Muscle of arm (tissue), 1 donor: ENCODE measurements at regions not wholly inside any gene's neighbourhood (a gene's known extent, or its start where the extent isn't known, plus 50 kb on each side); places are given as distances from the start of the nearest gene placed in this dataset.

Experiments used
- DNase-seq: peaks from one replicate; pipeline ENCODE4 v3.0.0-alpha.2; 2013

DNA sequence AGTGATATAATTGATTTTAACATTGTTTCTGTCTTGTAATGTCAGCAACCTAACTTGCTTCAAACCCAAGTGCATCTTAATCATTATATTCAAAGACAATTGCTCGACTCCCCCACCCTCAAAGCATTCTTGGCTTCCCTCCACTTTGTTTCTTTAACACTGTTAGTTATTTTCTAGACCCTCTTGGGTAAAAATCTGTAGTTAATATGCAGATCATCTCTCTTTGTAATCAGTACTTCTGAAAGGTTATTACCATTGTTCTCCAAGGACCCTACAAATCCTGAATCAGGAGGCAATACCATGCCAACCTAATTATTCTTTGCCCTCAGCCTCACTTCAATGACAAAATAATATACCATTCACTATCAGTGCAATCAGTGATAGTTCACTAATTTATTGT is 1075.7 kb downstream of the AMY1C start:
- no peak for DNase-seq

DNA sequence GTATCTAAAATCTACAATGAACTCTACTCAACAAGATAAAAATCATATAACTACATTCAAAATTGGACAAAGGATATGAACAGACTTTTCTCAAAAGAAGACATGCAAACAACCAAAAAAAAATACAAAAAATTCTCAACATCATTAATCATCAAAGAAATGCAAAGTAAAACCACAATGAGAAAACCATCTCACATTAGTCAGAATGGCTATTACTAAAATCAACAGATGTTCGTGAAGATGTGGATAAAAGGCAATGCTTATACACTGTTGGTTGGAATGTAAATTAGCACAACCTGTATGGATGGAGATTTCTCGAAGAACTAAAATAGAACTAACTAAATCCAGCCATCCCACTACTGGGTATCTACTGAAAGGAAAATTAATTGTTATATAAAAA is 1080.8 kb downstream of the AMY1C start:
- no peak for DNase-seq

DNA sequence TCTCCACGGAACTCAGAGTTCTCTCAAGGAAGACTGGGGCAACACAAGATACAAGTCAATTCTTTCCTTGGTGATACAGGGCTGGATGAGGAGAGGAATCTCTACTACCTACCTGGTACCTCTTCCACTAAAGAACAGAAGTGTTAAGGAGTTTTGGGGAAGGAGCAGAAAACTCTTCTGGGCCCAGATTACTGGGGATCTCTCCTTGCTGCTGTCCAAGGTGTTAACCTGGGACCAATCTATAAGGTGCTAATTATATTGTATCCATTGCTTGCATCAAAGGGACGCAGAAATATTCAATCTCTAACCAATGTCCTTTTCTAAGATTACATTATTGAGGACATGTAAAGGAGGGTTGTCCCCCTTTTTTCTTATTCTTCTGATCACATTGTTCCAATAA is 1102.5 kb downstream of the AMY1C start:
- no peak for DNase-seq

DNA sequence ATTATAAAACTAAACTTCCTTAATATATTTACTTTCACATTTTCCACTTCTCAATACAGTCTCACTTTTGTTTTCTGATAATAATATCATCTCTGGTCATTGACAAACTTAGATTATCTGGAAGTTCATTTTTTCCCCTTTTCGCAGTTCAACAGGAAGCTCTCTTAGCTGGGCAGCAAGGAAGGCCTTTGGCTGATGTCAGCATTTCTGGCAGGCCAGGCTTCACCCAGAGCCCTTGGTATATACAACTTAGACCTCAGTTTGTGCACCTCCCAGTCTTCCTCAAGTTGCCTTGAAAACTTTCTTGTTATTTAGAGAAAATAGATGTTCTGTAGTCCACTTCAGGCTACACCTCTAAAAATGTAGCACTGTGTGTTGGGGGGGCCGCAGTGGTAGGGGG is 1103.6 kb downstream of the AMY1C start:
- DNase-seq = no peak

DNA sequence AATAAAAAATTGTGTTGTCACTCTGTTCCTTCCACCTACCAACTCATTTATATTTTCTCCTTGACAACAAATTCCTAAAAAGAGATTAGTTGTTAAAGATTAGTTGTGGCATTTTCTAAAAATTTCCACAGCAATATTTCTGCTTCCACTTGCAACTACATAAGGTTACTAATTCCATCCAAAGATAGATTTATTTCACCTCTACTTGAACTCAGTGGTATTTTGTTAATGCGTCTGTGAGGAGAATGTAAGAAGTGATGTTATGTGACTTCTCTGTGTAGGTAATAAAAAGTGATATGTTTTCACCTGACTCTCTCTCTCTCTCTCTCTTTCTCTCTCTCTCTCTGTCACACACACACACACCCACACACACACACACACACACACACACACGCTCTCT is 1104.8 kb downstream of the AMY1C start:
- no peak for DNase-seq

DNA sequence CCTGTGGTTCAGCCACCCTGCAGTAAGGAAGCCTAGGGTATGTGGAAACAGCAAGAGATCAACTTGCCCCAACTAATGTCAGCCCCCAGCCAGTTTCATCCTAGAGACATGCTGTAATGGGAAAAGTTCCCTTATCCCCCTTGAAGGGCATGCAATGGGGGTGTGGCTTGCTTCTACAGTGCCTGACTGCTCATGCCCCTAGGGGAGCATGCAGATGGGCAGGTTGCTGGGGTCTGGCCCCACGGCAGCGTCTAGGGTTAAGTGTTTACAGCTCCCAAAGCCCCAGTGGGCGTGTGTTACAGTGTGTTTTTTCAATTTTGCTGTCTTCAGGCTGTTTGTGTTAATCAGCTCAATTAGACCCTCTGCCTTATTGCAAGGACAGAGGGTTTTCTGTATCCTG is 1105.9 kb downstream of the AMY1C start:
- DNase-seq = no peak

DNA sequence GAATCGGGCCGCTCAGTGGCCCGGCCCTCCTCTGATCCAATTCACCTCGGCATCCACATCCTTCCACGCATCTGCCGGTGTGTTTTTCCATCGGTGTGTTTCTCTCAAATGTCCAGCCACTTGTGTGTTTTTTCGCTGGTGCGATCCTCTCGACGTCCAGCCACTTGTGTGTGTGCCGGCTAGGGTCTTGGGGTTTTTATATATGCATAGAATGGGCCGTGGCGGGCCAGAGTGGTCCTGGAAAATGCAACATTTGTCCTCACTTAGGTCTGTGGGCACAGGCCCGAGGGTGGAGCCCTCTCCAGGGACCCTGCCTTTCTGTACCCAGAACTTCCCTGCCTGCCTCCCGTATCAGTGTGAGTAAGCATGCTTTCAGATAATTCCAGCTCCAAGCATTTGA is 1106.4 kb downstream of the AMY1C start:
- DNase-seq = no peak

DNA sequence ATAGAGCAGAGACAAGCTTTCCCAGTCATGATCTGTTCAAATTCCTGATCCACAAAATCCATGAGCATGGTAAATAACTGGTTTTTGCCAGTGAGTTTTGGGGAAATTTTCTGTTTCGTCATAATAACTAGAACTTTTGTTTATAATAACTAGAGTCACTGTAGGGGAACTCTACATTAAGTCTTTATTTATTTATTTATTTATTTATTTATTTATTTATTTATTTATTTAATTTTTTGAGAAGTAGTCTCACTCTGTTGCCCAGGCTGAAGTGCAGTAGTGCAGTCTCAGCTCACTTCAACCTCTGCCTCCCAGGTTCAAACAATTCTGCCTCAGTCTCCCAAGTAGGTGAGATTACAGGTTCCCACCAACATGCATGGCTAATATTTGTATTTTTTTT is 1106.8 kb downstream of the AMY1C start:
- no peak for DNase-seq

DNA sequence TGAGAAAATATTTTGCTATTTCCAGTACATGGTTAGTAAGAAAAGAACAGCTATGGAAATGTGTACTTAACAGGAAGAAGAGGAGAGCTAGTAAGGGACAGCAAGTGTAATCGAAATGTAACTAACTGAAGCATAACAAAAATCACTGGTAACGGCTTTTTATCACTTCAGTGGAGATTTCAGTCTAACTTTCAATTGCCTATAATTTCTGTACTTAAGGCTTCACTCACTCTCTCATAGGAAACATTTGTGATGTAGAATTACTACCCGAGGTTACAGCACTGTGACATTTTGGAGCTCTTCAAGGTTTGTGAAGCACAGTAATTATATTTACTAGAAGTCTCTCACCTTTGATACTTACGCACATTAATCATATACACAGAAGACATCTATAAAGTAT is 1119.1 kb downstream of the AMY1C start:
- DNase-seq = no peak

DNA sequence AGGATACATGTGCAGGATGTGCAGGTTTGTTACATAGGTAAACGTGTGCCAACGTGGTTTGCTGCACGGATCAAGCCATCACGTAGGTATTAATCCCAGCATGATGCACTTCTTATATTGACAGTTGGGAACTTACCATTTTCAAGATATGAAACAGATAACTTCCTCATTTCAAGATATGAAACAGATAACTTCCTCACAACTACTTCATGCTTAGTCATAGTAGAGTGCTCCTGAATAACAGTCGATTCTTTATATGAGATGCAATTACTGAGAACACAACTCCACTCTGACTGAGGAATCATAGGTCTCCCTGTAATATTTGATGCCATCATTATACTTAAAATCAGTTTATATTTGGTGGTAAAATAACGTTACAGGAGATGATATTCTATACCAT is 1124.3 kb downstream of the AMY1C start:
- DNase-seq = no peak

DNA sequence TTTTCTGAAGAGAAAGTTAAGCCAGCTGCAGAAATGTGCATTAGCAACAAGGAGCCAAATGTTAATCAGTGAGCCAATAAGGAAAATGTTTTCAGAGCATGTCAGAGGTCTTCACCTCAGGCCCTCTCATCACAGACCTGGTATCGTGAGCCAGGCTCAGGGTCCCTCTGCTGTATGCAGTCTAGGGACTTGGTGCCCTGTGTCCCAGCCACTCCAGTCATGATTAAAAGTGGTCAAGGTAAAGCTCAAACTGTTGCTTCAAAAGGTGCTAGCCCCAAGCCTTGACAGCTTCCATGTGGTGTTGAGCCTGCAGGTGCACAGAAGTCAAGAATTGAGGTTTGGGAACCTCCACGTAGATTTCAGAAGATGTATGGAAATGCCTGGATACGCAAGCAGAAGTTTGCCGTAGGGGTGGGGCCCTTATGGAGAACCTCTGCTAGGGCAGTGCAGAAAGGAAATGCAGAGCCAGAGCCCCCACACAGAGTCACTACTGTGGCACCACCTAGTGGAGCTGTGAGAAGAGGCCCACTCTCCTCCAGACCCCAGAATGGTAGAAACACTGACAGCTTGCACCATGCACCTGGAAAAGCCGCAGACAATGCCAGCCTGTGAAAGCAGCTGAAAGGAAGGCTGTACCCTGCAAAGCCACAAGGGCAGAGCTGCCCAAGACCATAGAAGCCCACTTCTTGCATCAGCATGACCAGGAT is 1128.7 kb downstream of the AMY1C start:
- DNase-seq = no peak

DNA sequence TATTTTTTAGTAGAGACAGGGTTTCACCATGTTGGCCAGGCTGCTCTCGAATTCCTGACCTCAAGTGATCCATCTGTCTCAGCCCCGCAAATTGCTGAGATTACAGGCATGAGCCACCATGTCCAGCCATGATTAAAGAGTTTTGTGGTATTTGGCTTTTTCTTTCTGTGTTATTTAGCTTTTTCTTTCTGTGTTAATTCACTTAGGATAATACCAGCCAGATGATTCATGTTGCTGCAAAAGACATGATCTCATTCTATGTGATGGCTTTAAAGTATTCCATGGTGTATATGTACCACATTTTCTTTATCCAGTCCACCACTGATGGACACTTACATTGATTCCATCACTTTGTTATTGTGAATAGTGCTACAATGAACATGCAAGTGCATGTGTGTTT is 1135.2 kb downstream of the AMY1C start:
- DNase-seq = no peak

DNA sequence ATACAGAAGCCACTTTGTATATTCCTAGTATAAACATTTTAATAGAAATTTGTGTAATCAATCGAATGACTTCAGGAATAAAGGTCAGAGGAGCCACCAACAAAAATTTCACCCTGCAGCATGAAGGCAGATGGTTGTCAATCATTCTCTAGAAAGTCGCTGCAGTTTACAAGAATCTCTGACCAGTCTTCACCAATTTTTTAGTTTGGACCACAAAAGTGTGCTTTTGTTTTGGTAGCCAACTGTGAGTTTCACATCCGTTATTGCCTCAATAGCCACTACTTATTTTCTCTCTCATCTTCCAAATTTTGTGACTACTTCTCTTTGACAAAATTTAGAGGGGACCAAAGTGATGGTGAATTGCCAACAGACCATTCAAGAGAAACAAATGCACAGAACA is 1155.6 kb downstream of the AMY1C start:
- no peak for DNase-seq

DNA sequence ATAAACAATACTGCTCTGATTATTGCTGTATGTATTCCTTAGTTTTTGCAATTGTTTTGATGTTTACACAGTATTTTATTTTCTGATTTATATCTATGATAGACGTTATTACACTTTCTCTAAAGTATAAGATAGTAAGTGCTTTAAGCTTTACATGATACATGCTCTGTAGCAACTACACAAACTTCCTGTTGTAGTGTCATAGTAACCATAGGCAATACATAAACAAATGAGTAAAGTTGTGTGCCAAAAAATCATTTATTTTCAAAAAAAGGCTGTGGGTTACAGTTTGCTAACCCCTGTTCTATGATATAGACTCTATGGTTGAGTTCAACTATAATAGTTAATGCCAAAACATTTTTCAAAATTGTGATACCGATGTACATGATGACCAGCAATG is 1156.4 kb downstream of the AMY1C start:
- no peak for DNase-seq

DNA sequence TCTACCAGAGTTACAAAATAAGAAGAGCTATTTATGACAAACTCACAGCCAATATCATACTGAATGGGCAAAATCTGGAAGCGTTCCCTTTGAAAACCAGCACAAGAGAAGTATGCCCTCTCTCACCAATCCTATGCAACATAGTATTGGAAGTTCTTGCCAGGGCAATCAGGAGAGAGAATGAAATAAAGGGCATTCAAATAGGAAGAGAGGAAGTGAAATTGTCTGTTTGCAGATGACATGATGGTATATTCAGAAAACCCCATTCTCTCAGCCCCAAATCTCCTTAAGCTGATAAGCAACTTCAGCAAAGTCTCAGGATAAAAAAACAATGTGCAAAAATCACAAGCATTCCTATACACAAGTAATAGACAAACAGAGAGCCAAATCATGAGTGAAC is 1169.5 kb downstream of the AMY1C start:
- DNase-seq = no peak

DNA sequence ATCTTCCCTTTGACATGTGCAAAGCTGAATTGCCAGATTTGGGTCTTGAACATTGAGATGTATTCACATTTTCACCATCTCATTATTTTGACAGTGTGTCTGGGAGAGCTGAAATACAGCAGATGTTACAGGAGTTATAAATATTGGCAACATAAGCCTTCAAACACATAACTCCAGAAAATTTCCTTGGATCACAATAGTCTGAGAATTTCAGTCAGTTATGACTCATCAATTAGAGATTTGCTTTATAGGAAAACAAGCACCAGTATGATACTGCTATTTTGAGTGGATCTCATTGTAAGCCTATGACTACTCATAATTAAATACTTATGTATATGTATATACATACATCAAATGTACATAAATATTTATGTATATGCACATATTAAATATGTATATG is 1171.8 kb downstream of the AMY1C start:
- DNase-seq = no peak

DNA sequence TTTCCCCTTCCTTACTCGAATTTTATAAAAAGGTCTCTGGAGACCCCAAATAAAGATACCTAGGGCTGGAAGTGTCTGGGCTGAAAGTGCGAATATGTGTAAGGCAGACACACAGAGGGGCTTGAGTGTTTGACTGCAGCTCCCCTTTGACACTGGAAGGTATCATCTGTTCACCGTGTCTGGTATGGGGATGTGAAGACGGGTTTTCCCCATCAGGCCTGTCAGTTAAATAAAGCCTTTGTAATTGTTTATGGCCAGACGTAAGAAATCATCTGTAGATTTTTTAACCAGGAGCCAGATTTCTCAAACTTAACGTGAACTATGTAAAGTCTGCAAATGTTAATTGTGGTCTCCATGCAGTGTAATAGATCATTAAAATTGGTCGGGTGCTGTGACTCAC is 1173.4 kb downstream of the AMY1C start:
- no peak for DNase-seq

DNA sequence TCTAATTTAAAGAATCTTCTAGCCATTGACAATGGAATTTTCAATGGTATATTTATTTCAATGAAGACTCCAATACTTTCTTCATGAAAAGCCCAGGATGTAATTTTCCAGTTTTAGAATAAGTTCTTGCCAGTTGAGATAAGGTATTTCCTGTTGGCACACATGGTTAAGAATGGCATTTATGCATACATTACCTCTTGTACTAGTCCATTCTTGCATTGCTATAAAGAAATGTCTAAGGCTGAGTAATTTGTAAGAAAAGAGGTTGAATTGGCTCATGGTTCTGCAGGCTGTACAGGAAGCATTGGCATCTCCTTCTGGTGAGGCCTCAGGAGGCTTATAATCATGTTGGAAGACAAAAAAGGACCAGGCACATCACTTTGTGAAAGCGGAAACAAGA is 1179.6 kb downstream of the AMY1C start:
- DNase-seq = no peak

DNA sequence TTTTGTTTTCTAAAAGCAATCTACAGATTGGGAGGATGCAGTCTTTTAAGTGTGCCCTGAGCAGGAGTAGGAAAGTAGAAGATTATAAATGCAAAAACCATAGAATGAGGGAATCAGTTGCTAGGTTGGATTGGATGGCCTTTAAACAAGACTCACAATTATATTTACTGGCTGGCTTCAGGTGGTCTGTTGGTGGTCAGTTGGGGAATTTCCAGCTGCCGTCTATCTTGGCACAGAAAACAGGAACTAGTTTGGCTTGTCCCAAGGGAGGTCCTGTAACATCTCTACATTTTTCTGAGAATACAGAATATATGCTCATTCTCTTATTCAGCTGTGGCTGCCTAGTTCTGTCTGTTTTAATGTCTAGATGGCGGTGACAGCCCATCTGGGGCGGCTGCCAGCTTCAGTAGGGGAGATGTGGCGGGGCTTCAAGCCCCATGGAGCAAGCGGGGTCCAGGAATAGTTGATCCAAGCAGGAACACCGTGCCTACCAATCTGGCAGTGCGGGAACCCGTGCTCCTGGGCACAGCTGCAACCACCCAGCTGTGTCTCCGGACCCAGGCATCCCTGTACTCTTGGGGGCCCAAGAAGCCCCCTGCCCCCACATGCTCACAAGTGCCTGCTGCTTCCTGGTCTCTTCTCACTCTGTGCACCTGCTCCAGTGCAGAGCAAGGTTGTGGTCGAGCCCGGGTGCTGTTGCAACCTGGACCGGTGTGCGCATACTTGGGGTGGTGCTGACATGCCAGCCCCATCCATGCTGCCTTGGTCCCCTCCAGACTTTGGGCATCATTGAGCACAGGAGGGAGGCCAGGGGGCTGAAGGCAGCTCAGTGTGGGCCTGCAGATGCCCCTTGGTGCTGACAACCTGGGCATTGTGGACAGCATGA is 1182.6 kb downstream of the AMY1C start:
- no peak for DNase-seq

DNA sequence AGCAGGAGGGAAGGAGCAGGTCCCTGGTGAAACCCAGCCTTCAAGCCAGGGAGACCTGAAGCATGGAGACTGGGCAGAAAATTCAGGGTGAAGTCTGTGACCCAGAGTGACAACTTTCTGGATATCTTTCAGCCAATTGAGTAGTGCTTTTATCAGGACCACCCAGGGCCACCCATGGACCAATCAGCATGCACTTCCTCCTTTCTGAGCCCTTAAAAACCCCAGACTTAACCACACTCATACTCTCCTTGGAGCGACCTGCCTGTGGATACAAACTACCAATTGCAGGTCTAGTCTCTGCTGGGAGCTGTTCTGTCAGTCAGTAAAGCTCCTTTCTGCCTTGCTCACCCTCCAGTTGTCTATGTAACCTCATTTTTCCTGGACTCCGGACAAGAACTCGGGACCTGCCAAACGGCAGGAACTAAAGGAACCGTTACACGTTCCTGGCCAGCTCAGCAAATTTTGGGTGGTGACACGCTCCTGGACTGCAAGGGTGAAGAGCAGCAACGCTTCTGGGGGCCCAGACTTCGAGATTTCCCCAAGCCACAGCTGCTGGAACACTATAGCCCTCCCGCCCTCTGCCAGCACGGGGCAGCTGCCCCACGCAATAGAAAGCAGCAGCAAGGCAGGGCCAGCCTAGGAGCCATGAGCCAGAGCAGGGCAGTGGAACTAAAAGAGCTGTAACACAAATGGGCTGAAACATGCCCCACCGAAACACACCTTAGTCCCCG is 1183.4 kb downstream of the AMY1C start:
- no peak for DNase-seq

DNA sequence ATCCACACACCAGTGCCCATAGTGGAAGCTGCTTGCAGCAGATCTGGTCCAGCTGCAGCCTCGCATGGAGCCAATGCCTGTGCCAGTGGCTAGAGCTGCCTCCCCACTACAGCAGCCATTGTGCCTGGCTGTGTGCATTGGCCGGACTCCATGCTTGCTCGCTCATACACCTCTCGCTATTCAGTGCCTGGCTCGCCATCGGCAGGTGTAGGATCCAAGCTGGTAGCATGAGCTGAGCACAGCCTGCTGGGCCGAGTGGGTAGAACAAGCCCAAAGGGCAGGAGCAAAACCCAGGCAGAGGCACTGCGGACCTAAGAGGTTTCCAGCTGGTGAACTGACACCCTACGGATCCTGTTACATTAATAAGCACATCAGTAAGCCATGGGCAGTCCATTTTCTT is 1184.1 kb downstream of the AMY1C start:
- DNase-seq = no peak

DNA sequence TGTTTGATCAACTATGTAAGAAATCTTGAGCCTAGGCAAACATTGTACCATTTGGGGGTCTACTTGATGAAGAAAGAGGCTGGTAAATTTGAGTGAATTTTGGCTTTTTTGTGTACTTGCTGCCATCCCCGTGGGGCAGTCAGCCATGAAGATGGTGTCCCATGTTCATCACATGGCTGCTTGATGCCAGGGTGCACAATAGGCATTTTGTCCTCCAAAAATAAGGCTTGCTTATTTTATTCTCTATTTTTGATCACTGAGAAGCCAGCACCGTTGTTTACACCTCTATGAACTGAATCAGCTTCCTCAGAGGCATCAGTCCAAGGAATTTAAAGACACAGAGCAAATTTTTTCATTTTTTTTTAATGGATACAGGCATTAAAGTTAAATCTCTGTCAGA is 1195.7 kb downstream of the AMY1C start:
- DNase-seq = no peak
